ENCODE measurements at regions not wholly inside any gene's neighbourhood (a gene's known extent, or its start where the extent isn't known, plus 50 kb on each side); places are given as distances from the start of the nearest gene placed in this dataset.

DNA sequence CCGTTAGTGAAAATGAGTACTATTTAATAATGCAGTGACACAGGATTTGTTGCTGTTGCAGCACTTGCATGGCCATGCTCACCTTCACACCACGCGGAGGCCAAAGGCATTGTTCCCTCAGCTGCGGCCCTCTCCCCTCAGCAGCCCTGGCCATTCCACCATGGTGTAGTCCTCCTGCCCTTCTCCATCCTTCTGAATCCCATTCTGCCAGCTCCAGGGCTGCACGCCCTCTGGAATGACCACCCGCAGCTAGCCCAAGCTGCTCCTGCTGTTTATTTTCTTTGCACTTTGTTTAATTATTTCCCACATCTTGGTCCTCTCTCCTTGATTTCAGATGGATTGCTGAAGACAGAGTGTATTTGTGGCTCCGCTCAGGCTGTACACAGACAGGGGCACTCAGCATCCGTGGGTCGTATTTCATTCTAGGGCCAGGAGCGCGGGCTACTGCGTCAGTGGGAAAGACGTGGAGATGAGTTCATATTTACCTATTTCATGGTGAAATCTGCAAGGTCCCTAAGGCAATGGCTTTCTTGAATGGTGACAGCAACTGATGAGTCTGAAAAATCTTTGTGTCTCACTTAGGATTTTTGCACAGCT lies 81.4 kb upstream of the DUSP22 start:
- in situ Hi-C loops (cut with MboI; ENCODE audit: low pct_unique_long_range_greater_than_20kb, low sequenced_read_pairs, unreplicated experiment), result no loop called here
- TF ChIP-seq, protein P1, sequence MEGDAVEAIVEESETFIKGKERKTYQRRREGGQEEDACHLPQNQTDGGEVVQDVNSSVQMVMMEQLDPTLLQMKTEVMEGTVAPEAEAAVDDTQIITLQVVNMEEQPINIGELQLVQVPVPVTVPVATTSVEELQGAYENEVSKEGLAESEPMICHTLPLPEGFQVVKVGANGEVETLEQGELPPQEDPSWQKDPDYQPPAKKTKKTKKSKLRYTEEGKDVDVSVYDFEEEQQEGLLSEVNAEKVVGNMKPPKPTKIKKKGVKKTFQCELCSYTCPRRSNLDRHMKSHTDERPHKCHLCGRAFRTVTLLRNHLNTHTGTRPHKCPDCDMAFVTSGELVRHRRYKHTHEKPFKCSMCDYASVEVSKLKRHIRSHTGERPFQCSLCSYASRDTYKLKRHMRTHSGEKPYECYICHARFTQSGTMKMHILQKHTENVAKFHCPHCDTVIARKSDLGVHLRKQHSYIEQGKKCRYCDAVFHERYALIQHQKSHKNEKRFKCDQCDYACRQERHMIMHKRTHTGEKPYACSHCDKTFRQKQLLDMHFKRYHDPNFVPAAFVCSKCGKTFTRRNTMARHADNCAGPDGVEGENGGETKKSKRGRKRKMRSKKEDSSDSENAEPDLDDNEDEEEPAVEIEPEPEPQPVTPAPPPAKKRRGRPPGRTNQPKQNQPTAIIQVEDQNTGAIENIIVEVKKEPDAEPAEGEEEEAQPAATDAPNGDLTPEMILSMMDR (IDR thresholded peaks at IDR 0.05; ENCODE audit: extremely low read depth, insufficient read depth, missing control alignments), result no peak
- no peak for DNase-seq (ENCODE audit: low spot score)

DNA sequence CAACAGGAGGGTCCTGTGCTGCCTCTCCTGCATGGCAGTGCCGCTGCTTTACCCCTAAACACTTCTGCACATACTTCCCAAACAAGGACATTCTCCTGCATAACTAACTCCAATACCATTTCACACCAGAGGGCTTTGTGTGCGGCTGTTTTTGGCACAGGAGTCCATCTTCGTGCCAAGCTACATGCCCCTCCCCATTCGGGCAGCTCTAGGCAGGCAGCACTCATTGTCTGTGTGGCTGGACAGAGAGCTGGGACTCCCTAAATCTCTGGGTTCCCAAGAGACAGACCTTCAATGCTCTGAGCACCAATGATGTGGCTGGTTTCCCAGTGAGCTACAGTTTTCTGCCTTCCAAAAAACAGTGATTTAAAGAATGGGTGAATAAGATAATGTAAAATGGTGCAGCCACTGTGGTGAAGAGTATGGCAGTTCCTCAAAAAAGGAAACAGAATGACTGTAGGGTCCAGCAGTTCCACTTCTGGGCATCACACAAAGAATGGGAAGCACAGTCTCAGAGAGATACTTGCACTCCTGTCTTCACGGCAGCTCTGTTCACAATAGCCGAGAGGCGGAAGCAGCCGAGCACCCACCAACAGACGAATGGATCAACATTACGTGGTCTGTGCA lies 80.3 kb upstream of the DUSP22 start:
- TF ChIP-seq, protein P1 (IDR thresholded peaks at IDR 0.05; ENCODE audit: extremely low read depth, insufficient read depth, missing control alignments), result no peak
- DNase-seq (ENCODE audit: low spot score), result no peak
- in situ Hi-C loops (cut with MboI; ENCODE audit: low pct_unique_long_range_greater_than_20kb, low sequenced_read_pairs, unreplicated experiment), result no loop called here

DNA sequence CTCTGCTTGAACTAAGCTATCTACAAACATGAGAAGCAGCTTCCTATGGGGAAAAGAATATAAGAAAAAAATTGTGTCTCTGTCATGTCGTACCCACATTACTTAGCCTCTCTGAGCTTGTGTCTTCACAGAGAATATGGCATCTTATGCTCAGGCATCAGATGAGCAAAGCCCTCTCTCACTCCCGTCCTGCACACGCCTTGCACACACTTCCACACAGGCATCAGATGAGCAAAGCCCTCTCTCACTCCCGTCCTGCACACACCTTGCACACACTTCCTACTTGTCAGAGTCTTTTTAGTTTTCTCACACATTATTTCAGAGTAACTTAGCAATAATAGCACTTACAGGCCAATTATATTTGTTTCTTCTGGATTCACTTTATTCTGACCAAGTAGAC lies 79.0 kb upstream of the DUSP22 start:
- TF ChIP-seq, protein P1 (IDR thresholded peaks at IDR 0.05; ENCODE audit: extremely low read depth, insufficient read depth, missing control alignments), result no peak
- in situ Hi-C loops (cut with MboI; ENCODE audit: low pct_unique_long_range_greater_than_20kb, low sequenced_read_pairs, unreplicated experiment), result no loop called here
- DNase-seq (ENCODE audit: low spot score), result no peak

DNA sequence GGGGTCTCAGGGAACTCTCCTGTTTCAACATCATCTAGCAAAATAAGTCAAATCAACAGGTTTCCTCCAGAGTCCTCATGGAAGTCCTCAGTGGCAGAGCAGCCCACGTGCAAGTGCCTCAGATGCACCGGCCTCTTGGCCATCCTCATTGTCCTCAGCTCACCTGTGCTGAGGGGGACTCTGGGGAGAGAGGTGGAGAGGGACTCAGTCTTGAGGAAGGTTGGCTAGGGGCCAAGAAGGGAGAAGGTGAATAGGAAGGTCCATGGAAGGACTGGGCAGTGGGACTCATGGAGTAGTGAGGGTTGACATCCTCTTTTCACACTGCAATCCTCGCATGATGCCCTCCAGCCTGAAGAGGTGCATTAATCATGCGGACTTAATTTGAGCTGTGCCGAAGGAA lies 77.9 kb upstream of the DUSP22 start:
- in situ Hi-C loops (cut with MboI; ENCODE audit: low pct_unique_long_range_greater_than_20kb, low sequenced_read_pairs, unreplicated experiment), result no loop called here

DNA sequence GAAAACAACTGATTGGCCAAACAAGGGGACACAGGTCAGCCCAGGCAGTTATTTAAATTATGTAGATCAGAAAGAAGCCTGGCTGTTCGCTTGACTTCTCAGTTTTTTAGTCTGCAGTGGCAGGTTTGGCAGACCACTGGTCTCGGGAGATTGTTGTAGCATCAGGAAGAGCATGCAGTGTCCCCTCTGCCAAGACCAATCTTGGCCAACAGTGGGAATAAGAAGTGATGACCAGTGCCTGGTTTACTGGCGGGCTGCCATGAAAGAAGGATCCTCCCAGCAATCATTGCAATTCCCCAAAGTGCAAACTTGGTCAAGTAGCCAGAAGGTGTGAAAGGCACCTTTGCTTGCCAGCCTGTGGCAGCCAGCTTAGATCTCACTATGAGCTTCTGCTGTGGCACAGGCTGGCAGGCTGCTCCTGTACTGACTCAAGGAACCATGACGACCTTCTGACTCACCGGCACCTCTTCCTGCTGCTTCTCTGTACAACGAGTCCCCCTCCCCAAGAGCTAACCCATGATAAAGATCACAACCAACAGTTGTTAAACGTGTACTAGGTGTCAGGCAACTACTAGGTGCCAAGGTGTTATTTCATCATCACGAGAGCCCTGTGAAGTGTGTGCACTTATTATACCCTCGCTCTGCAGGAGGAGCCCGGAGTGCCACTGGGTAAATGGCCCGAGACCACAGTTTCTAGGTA lies 76.8 kb upstream of the DUSP22 start:
- TF ChIP-seq, protein P1 (IDR thresholded peaks at IDR 0.05; ENCODE audit: extremely low read depth, insufficient read depth, missing control alignments), result no peak
- DNase-seq (ENCODE audit: low spot score), result no peak
- in situ Hi-C loops (cut with MboI; ENCODE audit: low pct_unique_long_range_greater_than_20kb, low sequenced_read_pairs, unreplicated experiment), result no loop called here

More for the DNA sequence above, 77.9 kb upstream of the DUSP22 start:
- DNase-seq (ENCODE audit: low spot score), result no peak
- TF ChIP-seq, protein P1 (IDR thresholded peaks at IDR 0.05; ENCODE audit: extremely low read depth, insufficient read depth, missing control alignments), result no peak

DNA sequence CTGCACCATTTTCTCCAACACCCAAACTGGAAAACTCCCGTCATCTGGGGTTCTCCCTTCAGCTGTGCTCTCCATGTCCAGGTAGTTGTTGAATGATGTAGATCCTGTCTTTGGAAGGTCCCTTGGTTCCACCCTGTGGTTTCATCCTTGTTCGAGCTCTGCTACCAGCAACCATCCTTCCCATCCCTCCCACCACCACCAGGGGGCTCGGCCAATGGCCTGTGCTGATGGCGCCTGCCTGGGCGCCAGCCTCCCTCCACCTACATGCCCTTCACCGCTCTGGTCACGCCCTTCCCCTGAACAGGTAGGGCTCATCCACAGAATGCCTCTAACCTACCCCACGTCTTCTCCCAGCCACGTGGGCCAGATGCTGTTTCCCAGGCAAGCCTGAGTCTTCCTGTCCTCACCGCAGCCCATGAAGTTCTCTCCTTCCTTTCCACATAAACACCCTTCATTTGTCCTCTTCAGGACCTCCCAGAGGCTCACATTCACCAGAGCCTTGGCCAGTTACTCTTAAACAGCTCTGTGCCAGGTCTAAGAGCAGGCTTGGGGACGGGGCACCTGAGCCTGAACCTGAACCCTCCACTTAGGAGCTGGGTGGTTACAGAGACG lies 75.1 kb upstream of the DUSP22 start:
- DNase-seq (ENCODE audit: low spot score), result no peak
- in situ Hi-C loops (cut with MboI; ENCODE audit: low pct_unique_long_range_greater_than_20kb, low sequenced_read_pairs, unreplicated experiment), result no loop called here
- TF ChIP-seq, protein P1 (IDR thresholded peaks at IDR 0.05; ENCODE audit: extremely low read depth, insufficient read depth, missing control alignments), result peak; percentile 75

Data from GM13977 (cell line).